Fibroblast of pulmonary artery (primary cell): ENCODE measurements at regions not wholly inside any gene's neighbourhood (a gene's known extent, or its start where the extent isn't known, plus 50 kb on each side); places are given as distances from the start of the nearest gene placed in this dataset.

Experiments used
- DNase-seq: peaks from one replicate; pipeline ENCODE4 v3.0.0-alpha.2; 2010; ENCODE audit warnings: low read depth
- H3K4me3 ChIP-seq: replicated peaks from 2 replicates; pipeline ENCODE4 v1.5.1; 2011; ENCODE audit warnings: low read depth, mild to moderate bottlenecking, control low read depth, low read length, moderate library complexity
- CTCF ChIP-seq: IDR thresholded peaks from 2 replicates; pipeline ENCODE4 v1.5.1; 2011; ENCODE audit warnings: mild to moderate bottlenecking, control low read depth, low read length, inconsistent platforms; ENCODE audit errors: missing control alignments

- H3K4me3 ChIP-seq = no peak overlapping the region
- no peak for DNase-seq
- no peak for TF ChIP-seq CTCF
Measured at GRCh38 chr3:144516026-144516425, 544.4 kb downstream of the DIPK2A start.

GRCh38 chr3:144516589-144516988 is 545.0 kb downstream of the DIPK2A start:
- no peak for TF ChIP-seq CTCF
- no peak for DNase-seq
- H3K4me3 ChIP-seq = no peak overlapping the region

- no peak for TF ChIP-seq CTCF
- H3K4me3 ChIP-seq = no peak overlapping the region
- DNase-seq = no peak
Measured at GRCh38 chr3:144521131-144521530, 549.5 kb downstream of the DIPK2A start.

- TF ChIP-seq CTCF = no peak
- H3K4me3 ChIP-seq = no peak overlapping the region
- no peak for DNase-seq
Measured at GRCh38 chr3:144522456-144522855, 550.8 kb downstream of the DIPK2A start.

GRCh38 chr3:144523396-144523795 is 551.8 kb downstream of the DIPK2A start:
- no peak for DNase-seq
- no peak overlapping the region for H3K4me3 ChIP-seq
- TF ChIP-seq CTCF = no peak

- H3K4me3 ChIP-seq = no peak overlapping the region
- no peak for TF ChIP-seq CTCF
- DNase-seq = no peak
Measured at GRCh38 chr3:144524531-144524930, 552.9 kb downstream of the DIPK2A start.

GRCh38 chr3:144529566-144529965 is 557.9 kb downstream of the DIPK2A start:
- H3K4me3 ChIP-seq = no peak overlapping the region
- TF ChIP-seq CTCF = no peak
- DNase-seq = no peak
